Astrocyte (in vitro differentiated cells and primary cell): ENCODE measurements at regions not wholly inside any gene's neighbourhood (a gene's known extent, or its start where the extent isn't known, plus 50 kb on each side); places are given as distances from the start of the nearest gene placed in this dataset.

ENCODE experiments used
- DNase-seq: peaks from one replicate; pipeline ENCODE4 v3.0.0-alpha.2; 2010; ENCODE audit warnings: low read depth
- FAIRE-seq: peaks from 2 replicates; lab custom pipeline; 2011; peaks lifted over from hg19 to GRCh38; lab: Jason Lieb, UNC
- H2AFZ ChIP-seq: 2 replicates; pipeline ENCODE4 v1.6.0; 2012; ENCODE audit warnings: low read depth, low read length, inconsistent platforms
- H3K27ac ChIP-seq: 2 replicates; pipeline ENCODE4 v1.5.1; 2011; ENCODE audit warnings: low read depth, low read length, inconsistent platforms
- H3K27me3 ChIP-seq: 2 replicates; pipeline ENCODE4 v1.6.0; 2011; ENCODE audit warnings: low read length, inconsistent platforms; ENCODE audit not compliant: insufficient read depth
- H3K36me3 ChIP-seq: 2 replicates; pipeline ENCODE4 v1.5.1; 2011; ENCODE audit warnings: low read length, inconsistent platforms; ENCODE audit not compliant: insufficient read depth
- H3K4me1 ChIP-seq: 2 replicates; pipeline ENCODE4 v1.5.1; 2011; ENCODE audit warnings: low read length, inconsistent platforms; ENCODE audit not compliant: insufficient read depth
- H3K4me2 ChIP-seq: 2 replicates; pipeline ENCODE4 v1.6.0; 2012; ENCODE audit warnings: low read length, inconsistent platforms
- H3K4me3 ChIP-seq: 2 replicates; pipeline ENCODE4 v1.5.1; 2011; ENCODE audit warnings: low read depth, mild to moderate bottlenecking, low read length, inconsistent platforms; ENCODE audit not compliant: insufficient read depth
- H3K79me2 ChIP-seq: 2 replicates; pipeline ENCODE4 v1.6.0; 2012; ENCODE audit warnings: mild to moderate bottlenecking, low read length, inconsistent platforms; ENCODE audit not compliant: insufficient read depth
- H3K9ac ChIP-seq: 2 replicates; pipeline ENCODE4 v1.6.0; 2012; ENCODE audit warnings: mild to moderate bottlenecking, low read length, inconsistent platforms
- H3K9me3 ChIP-seq: 2 replicates; pipeline ENCODE4 v1.5.1; 2012; ENCODE audit warnings: low read depth, mild to moderate bottlenecking, low read length, inconsistent platforms; ENCODE audit not compliant: insufficient read depth
- H4K20me1 ChIP-seq: 2 replicates; pipeline ENCODE4 v1.6.0; 2012; ENCODE audit warnings: low read length, inconsistent platforms; ENCODE audit not compliant: insufficient read depth
- H3K27ac Mint-ChIP-seq: one replicate; pipeline ENCODE4 v1.8.0; 2021; ENCODE audit warnings: mild to moderate bottlenecking, mixed read lengths; ENCODE audit not compliant: unreplicated experiment
- H3K27me3 Mint-ChIP-seq: one replicate; pipeline ENCODE4 v1.8.0; 2021; ENCODE audit warnings: low read depth, mixed read lengths; ENCODE audit not compliant: unreplicated experiment
- H3K36me3 Mint-ChIP-seq: one replicate; pipeline ENCODE4 v1.8.0; 2021; ENCODE audit warnings: low read depth, mixed read lengths; ENCODE audit not compliant: unreplicated experiment
- H3K4me1 Mint-ChIP-seq: one replicate; pipeline ENCODE4 v1.8.0; 2021; ENCODE audit warnings: low read depth, mixed read lengths; ENCODE audit not compliant: unreplicated experiment
- H3K4me3 Mint-ChIP-seq: one replicate; pipeline ENCODE4 v1.8.0; 2021; ENCODE audit warnings: mild to moderate bottlenecking, moderate library complexity, mixed read lengths; ENCODE audit not compliant: unreplicated experiment
- H3K9me3 Mint-ChIP-seq: one replicate; pipeline ENCODE4 v1.8.0; 2021; ENCODE audit warnings: mild to moderate bottlenecking, mixed read lengths; ENCODE audit not compliant: unreplicated experiment
- CTCF ChIP-seq: IDR thresholded peaks from 2 replicates; pipeline ENCODE4 v1.5.1; 2011; ENCODE audit warnings: low read depth, mild to moderate bottlenecking, inconsistent platforms, low read length, moderate library complexity; ENCODE audit not compliant: insufficient read depth
- EZH2 ChIP-seq: IDR thresholded peaks from 2 replicates; pipeline ENCODE4 v1.6.1; 2012; ENCODE audit warnings: mild to moderate bottlenecking, low read length, inconsistent platforms; ENCODE audit not compliant: insufficient read depth

DNA sequence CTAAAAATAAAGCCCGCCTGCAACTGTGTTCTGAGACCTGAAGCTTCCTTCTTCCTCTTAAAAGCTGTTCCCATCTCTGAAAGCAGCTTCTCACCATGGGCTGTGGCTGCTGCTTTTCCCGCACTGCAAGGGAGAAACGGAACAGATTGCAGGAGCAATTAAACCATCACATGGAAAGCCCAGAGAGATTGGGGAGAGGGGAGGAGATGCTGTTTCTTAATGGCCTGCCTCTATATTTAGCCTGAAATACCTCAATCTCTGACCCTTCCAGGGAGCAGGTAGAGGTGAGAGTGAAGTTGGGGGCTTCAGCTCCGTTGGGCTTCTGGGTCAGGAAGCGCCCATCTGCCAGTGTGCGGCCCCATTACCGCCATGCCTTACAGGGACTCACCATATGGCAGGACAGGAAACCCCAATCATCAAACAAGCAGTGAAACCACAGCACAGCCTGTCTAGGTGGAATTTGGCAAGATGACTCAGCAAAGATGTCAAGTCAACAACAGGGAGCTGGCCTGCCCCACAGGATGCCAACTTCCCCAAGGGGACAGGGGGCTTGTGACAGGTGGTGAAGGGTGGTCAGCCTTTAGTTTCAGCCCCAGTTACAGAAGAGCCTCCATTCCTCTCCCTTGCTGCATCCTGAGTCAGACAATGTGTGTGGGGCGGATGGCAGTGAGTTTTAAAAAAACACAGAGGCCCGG lies 286.6 kb upstream of the CCL2 start:
- TF ChIP-seq EZH2 (no peak), CTCF (no peak)
- FAIRE-seq (no peak), DNase-seq (no peak)

GRCh38 chr17:33970279-33970678 lies 284.8 kb upstream of the CCL2 start:
- no peak for FAIRE-seq

More for the DNA sequence above, 286.6 kb upstream of the CCL2 start:
- Histone ChIP-seq H3K27ac (no peak overlapping the region), H3K36me3 (no peaks in the 10 kb centered on the region), H3K4me3 (no peak overlapping the region), H3K9ac (no peak overlapping the region), H4K20me1 (no peaks in the 10 kb centered on the region), H3K9me3 (no peaks in the 10 kb centered on the region), H3K4me2 (no peak overlapping the region), H3K4me1 (no peaks in the 10 kb centered on the region), H3K79me2 (no peaks in the 10 kb centered on the region), H2AFZ (no peak overlapping the region), H3K27me3 (no peaks in the 10 kb centered on the region)
- Mint-ChIP-seq H3K9me3 (no peaks in the 10 kb centered on the region), H3K4me1 (peaks cover 7% of the 10 kb centered on the region), H3K4me3 (no peak overlapping the region), H3K27me3 (peaks cover 23% of the 10 kb centered on the region), H3K27ac (no peak overlapping the region), H3K36me3 (no peaks in the 10 kb centered on the region)

More at GRCh38 chr17:33970279-33970678, 284.8 kb upstream of the CCL2 start:
- H3K79me2 ChIP-seq: no peaks in the 10 kb centered on the region
- no peak for DNase-seq
- Mint-ChIP-seq H3K9me3 (peaks cover 4% of the 10 kb centered on the region), H3K4me1 (peaks cover 7% of the 10 kb centered on the region), H3K36me3 (no peaks in the 10 kb centered on the region), H3K4me3 (no peak overlapping the region), H3K27me3 (peaks cover 19% of the 10 kb centered on the region), H3K27ac (no peak overlapping the region)
- H3K4me3 ChIP-seq: no peak overlapping the region
- no peaks in the 10 kb centered on the region for H3K36me3 ChIP-seq
- no peaks in the 10 kb centered on the region for H3K9me3 ChIP-seq
- H3K27ac ChIP-seq: no peak overlapping the region
- H3K4me2 ChIP-seq: no peak overlapping the region
- no peaks in the 10 kb centered on the region for H3K27me3 ChIP-seq
- H3K4me1 ChIP-seq: no peaks in the 10 kb centered on the region
- H2AFZ ChIP-seq: no peak overlapping the region
- no peaks in the 10 kb centered on the region for H4K20me1 ChIP-seq
- TF ChIP-seq EZH2 (no peak), CTCF (no peak)
- no peak overlapping the region for H3K9ac ChIP-seq
